Lung (tissue), 11 donors: ENCODE measurements at regions not wholly inside any gene's neighbourhood (a gene's known extent, or its start where the extent isn't known, plus 50 kb on each side); places are given as distances from the start of the nearest gene placed in this dataset.

Source experiments
- ATAC-seq: fragments of 200-7000 bp; cut with Tn5 transposase; one replicate; pipeline ENCODE4 v1.9.1; 2020; ENCODE audit warnings: moderate number of reproducible peaks; ENCODE audit not compliant: insufficient read depth, low FRiP score
- DNase-seq, 3 donors: peaks; one replicate each; pipeline ENCODE4 v3.0.0-alpha.2; 2013 to 2017
- H3K27ac ChIP-seq, 2 donors: one replicate each; pipeline ENCODE4 v1.5.1; 2013; ENCODE audit warnings: mild to moderate bottlenecking in 2 of 2, moderate library complexity in 2 of 2, control low read depth in 1 of 2, inconsistent platforms in 1 of 2, low read depth in 1 of 2, low read length in 1 of 2
- H3K27me3 ChIP-seq, 3 donors: one replicate each; pipeline ENCODE4 v1.5.1; 2013; ENCODE audit warnings: low read length in 2 of 3; ENCODE audit not compliant: control insufficient read depth in 3 of 3, insufficient read depth in 3 of 3
- H3K36me3 ChIP-seq, 4 donors: one replicate each; pipeline ENCODE4 v1.5.1; 2013; ENCODE audit warnings: low read length in 4 of 4, mild to moderate bottlenecking in 1 of 4, moderate library complexity in 1 of 4; ENCODE audit not compliant: control insufficient read depth in 4 of 4, insufficient read depth in 4 of 4
- H3K4me1 ChIP-seq, 5 donors: one replicate each; pipeline ENCODE4 v1.5.1; 2013; ENCODE audit warnings: low read length in 5 of 5, mild to moderate bottlenecking in 2 of 5, moderate library complexity in 1 of 5; ENCODE audit not compliant: control insufficient read depth in 5 of 5, insufficient read depth in 5 of 5
- H3K4me3 ChIP-seq: one replicate; pipeline ENCODE4 v1.5.1; 2013; ENCODE audit warnings: mild to moderate bottlenecking, control low read depth, moderate library complexity
- H3K9ac ChIP-seq, 2 donors: one replicate each; pipeline ENCODE4 v1.5.1; 2013; ENCODE audit warnings: low read length in 2 of 2, control low read depth in 1 of 2; ENCODE audit not compliant: insufficient read depth in 1 of 2
- H3K9me3 ChIP-seq, 4 donors: one replicate each; pipeline ENCODE4 v1.5.1; 2013; ENCODE audit warnings: low read length in 3 of 4, mild to moderate bottlenecking in 1 of 4, moderate library complexity in 1 of 4; ENCODE audit not compliant: control insufficient read depth in 4 of 4, insufficient read depth in 3 of 4
- CTCF ChIP-seq: IDR thresholded peaks from 2 replicates; pipeline ENCODE4 v1.5.1; 2012; ENCODE audit warnings: mild to moderate bottlenecking; ENCODE audit errors: control extremely low read depth, extremely low read depth
- WGBS, 2 donors: extraction: QIAGEN DNeasy Blood & Tissue Kit; methylation state at CpG; one replicate each; pipeline ENCODE4 v1.1.7; 2013; 5-methylcytosine and 5-hydroxymethylcytosine counted together
- donor health status: control.
- donor health status: control.
- donor health status: Bipolar disorder and iron deficiency.
- donor health status: healthy.
- donor health status: DM: yes; HTN: yes; CAD: no.

- no peaks in the 10 kb centered on the region for H3K27me3 ChIP-seq
- peaks cover 0 to 1% (median 0%) of the 10 kb centered on the region in 5 donors for H3K4me1 ChIP-seq
- ATAC-seq (no peak), DNase-seq (no peak)
- no peak overlapping the region for H3K4me3 ChIP-seq
- H3K9me3 ChIP-seq = no peaks in the 10 kb centered on the region
- H3K36me3 ChIP-seq = no peaks in the 10 kb centered on the region
- H3K27ac ChIP-seq = no peak overlapping the region
- no peak for TF ChIP-seq CTCF
- WGBS, 2 donors = 91 to 93% methylated on average over 4 of the region's 4 CpGs
- no peak overlapping the region for H3K9ac ChIP-seq
These were observed 61.8 kb upstream of the MLN start for GRCh38 chr6:33865478-33866077.

- no peaks in the 10 kb centered on the region for H3K36me3 ChIP-seq
- H3K4me1 ChIP-seq = peaks cover 0 to 18% (median 0%) of the 10 kb centered on the region in 5 donors
- H3K9me3 ChIP-seq = no peaks in the 10 kb centered on the region
- H3K4me3 ChIP-seq = no peak overlapping the region
- WGBS, 2 donors = 77 to 80% methylated on average over 6 of the region's 6 CpGs
- TF ChIP-seq CTCF = no peak
- H3K27ac ChIP-seq = no peak overlapping the region
- no peaks in the 10 kb centered on the region for H3K27me3 ChIP-seq
- DNase-seq (no peak), ATAC-seq (no peak)
- no peak overlapping the region for H3K9ac ChIP-seq
These were observed 60.1 kb upstream of the MLN start for GRCh38 chr6:33863723-33864440.

- Histone ChIP-seq H3K27me3 (no peaks in the 10 kb centered on the region), H3K4me1 (peaks cover 0 to 26% (median 3%) of the 10 kb centered on the region in 5 donors), H3K36me3 (no peaks in the 10 kb centered on the region), H3K9me3 (no peaks in the 10 kb centered on the region), H3K9ac (no peak overlapping the region), H3K27ac (no peak overlapping the region), H3K4me3 (no peak overlapping the region)
- 80 to 88% methylated on average over 6 of the region's 6 CpGs for WGBS, 2 donors
- no peak for DNase-seq
- TF ChIP-seq CTCF = no peak
- no peak for ATAC-seq
These were observed 59.3 kb upstream of the MLN start for GRCh38 chr6:33863084-33863483.
